PC-3 (cell line): ENCODE measurements at regions not wholly inside any gene's neighbourhood (a gene's known extent, or its start where the extent isn't known, plus 50 kb on each side); places are given as distances from the start of the nearest gene placed in this dataset.

Source experiments
- ATAC-seq: fragments of 200-7000 bp; cut with Tn5 transposase; 2 replicates; pipeline ENCODE4 v1.9.1; 2020; ENCODE audit warnings: mild to moderate bottlenecking, moderate library complexity
- BruUV-seq: library from RNA; stranded (reverse); fragments of 400-500 nt; replicated peaks from 2 replicates; lab custom pipeline; 2021; lab: Mats Ljungman, UMichigan
- CTCF ChIA-PET: fragments of 300-600 bp; sonication (Branson Sonifier 250); formaldehyde crosslinking; loops from one replicate; lab custom pipeline; 2022; ENCODE audit warnings: antibody characterized with exemption; lab: Charles Lee
- POLR2A ChIA-PET: fragments of 300-600 bp; sonication (Branson Sonifier 250); formaldehyde crosslinking; loops from one replicate; lab custom pipeline; 2022; ENCODE audit warnings: antibody characterized with exemption; ENCODE audit not compliant: unreplicated experiment; lab: Charles Lee
- DNase-seq: peaks from one replicate; pipeline ENCODE4 v3.0.0-alpha.2; 2015
- H2AFZ ChIP-seq: fragments of 300-600 bp; sonication (generic); 2 replicates; pipeline ENCODE4 v1.6.0; 2016; ENCODE audit warnings: antibody characterized with exemption, low read length
- H3F3A ChIP-seq: fragments of 300-600 bp; sonication (generic); one replicate; pipeline ENCODE4 v1.6.0; 2017; ENCODE audit warnings: antibody characterized with exemption, low read length, control low read depth, mild to moderate bottlenecking; ENCODE audit not compliant: unreplicated experiment
- H3K27ac ChIP-seq: fragments of 300-600 bp; sonication (generic); 2 replicates; pipeline ENCODE4 v1.5.1; 2016; ENCODE audit warnings: mild to moderate bottlenecking, low read length
- H3K27me3 ChIP-seq: fragments of 300-600 bp; sonication (generic); 2 replicates; pipeline ENCODE4 v1.6.1; 2016; ENCODE audit warnings: low read length, mixed read lengths
- H3K36me3 ChIP-seq: fragments of 300-600 bp; sonication (generic); 2 replicates; pipeline ENCODE4 v1.6.1; 2016; ENCODE audit warnings: low read depth, mixed run types, low read length, mixed read lengths
- H3K4me1 ChIP-seq: fragments of 300-600 bp; sonication (generic); 2 replicates; pipeline ENCODE4 v1.5.1; 2016; ENCODE audit warnings: low read length; ENCODE audit not compliant: insufficient read depth
- H3K4me2 ChIP-seq: fragments of 300-600 bp; sonication (generic); 2 replicates; pipeline ENCODE4 v1.6.0; 2016; ENCODE audit warnings: low read length
- H3K4me3 ChIP-seq: fragments of 300-600 bp; sonication (generic); 2 replicates; pipeline ENCODE4 v1.5.1; 2016; ENCODE audit warnings: mild to moderate bottlenecking, low read length, mixed read lengths
- H3K79me2 ChIP-seq: fragments of 300-600 bp; sonication (generic); 2 replicates; pipeline ENCODE4 v1.6.1; 2017; ENCODE audit warnings: low read length, mixed read lengths
- H3K9ac ChIP-seq: fragments of 300-600 bp; sonication (generic); 2 replicates; pipeline ENCODE4 v1.6.0; 2016; ENCODE audit warnings: mild to moderate bottlenecking, low read length
- H3K9me2 ChIP-seq: fragments of 300-600 bp; sonication (generic); replicated peaks from 2 replicates; pipeline ENCODE4 v1.6.1; 2016; ENCODE audit warnings: mixed run types, low read length, mixed read lengths
- H3K9me3 ChIP-seq: fragments of 300-600 bp; sonication (generic); 2 replicates; pipeline ENCODE4 v1.6.1; 2016; ENCODE audit warnings: low read length, mixed read lengths
- H4K20me1 ChIP-seq: fragments of 300-600 bp; sonication (generic); 2 replicates; pipeline ENCODE4 v1.6.1; 2016; ENCODE audit warnings: low read length, mixed read lengths
- EZH2 ChIP-seq: fragments of 300-600 bp; sonication (generic); IDR thresholded peaks from one replicate; pipeline ENCODE4 v1.6.1; 2017; ENCODE audit warnings: antibody characterized with exemption, mild to moderate bottlenecking, low read length; ENCODE audit not compliant: unreplicated experiment
- EZH2phosphoT487 ChIP-seq: fragments of 300-600 bp; sonication (generic); IDR thresholded peaks from 2 replicates; pipeline ENCODE4 v1.6.1; 2018; ENCODE audit warnings: mild to moderate bottlenecking, antibody characterized with exemption, low read length, borderline replicate concordance
- intact Hi-C: fragments of 100-400 bp; cut with micrococcal nuclease; formaldehyde crosslinking; loops from 2 replicates; pipeline ENCODE4 v1.9.0; 2023
- TF ChIP-seq, protein P1 (sequence below): fragments of 300-600 bp; sonication (generic); conservative IDR thresholded peaks from 2 replicates; pipeline ENCODE4 v1.5.1; 2017; ENCODE audit warnings: antibody characterized with exemption, low read depth, mild to moderate bottlenecking, low read length

GRCh38 chr21:16438761-16439160 is 709.0 kb downstream of the USP25 start:
- no peaks in the 10 kb centered on the region for H3K79me2 ChIP-seq
- intact Hi-C loops: no loop called here
- BruUV-seq: no TSS peak
- TF ChIP-seq EZH2phosphoT487 (no peak), EZH2 (no peak)
- TF ChIP-seq, protein P1, sequence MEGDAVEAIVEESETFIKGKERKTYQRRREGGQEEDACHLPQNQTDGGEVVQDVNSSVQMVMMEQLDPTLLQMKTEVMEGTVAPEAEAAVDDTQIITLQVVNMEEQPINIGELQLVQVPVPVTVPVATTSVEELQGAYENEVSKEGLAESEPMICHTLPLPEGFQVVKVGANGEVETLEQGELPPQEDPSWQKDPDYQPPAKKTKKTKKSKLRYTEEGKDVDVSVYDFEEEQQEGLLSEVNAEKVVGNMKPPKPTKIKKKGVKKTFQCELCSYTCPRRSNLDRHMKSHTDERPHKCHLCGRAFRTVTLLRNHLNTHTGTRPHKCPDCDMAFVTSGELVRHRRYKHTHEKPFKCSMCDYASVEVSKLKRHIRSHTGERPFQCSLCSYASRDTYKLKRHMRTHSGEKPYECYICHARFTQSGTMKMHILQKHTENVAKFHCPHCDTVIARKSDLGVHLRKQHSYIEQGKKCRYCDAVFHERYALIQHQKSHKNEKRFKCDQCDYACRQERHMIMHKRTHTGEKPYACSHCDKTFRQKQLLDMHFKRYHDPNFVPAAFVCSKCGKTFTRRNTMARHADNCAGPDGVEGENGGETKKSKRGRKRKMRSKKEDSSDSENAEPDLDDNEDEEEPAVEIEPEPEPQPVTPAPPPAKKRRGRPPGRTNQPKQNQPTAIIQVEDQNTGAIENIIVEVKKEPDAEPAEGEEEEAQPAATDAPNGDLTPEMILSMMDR: no peak
- no peaks in the 10 kb centered on the region for H3K27me3 ChIP-seq
- no peak overlapping the region for H3K4me3 ChIP-seq
- no peaks in the 10 kb centered on the region for H3K4me1 ChIP-seq
- no peaks in the 10 kb centered on the region for H3K9me3 ChIP-seq
- no peak for ATAC-seq
- no peaks in the 10 kb centered on the region for H4K20me1 ChIP-seq
- no peaks in the 10 kb centered on the region for H3F3A ChIP-seq
- H3K27ac ChIP-seq: no peak overlapping the region
- H3K36me3 ChIP-seq: no peaks in the 10 kb centered on the region
- DNase-seq: no peak
- no peak overlapping the region for H3K4me2 ChIP-seq
- no peaks in the 10 kb centered on the region for H3K9me2 ChIP-seq
- H3K9ac ChIP-seq: no peak overlapping the region
- H2AFZ ChIP-seq: no peak overlapping the region
- POLR2A ChIA-PET: no interaction called here
- CTCF ChIA-PET: no interaction called here

DNA sequence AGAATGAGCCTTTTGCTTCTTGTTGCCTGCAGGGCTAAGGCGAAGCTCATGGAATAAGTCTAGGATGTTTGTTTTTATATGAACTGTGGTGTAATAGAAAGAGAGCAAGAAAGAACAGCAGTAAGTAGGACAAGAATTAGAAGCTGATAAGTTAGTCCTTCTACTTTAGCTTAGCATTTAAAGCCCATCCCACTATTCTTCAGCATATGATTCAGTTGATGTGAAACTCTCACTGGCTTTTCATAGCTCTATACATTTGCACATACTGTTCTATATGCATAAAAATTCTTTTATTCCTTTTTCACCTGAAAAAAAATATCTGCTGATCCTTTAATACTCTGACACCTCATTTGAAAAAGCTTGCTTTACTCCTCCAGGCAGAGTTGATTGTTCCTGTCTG is 712.0 kb downstream of the USP25 start:
- H3K79me2 ChIP-seq: no peaks in the 10 kb centered on the region
- H3K4me3 ChIP-seq: no peak overlapping the region
- no peaks in the 10 kb centered on the region for H3F3A ChIP-seq
- no peaks in the 10 kb centered on the region for H4K20me1 ChIP-seq
- ATAC-seq (no peak), DNase-seq (no peak)
- no peaks in the 10 kb centered on the region for H3K9me3 ChIP-seq
- no peak overlapping the region for H3K9ac ChIP-seq
- no peaks in the 10 kb centered on the region for H3K9me2 ChIP-seq
- H3K27me3 ChIP-seq: no peaks in the 10 kb centered on the region
- no peak overlapping the region for H2AFZ ChIP-seq
- POLR2A ChIA-PET: no interaction called here
- intact Hi-C loops: no loop called here
- no TSS peak for BruUV-seq
- TF ChIP-seq, protein P1: no peak
- TF ChIP-seq EZH2: no peak
- no peak for TF ChIP-seq EZH2phosphoT487
- CTCF ChIA-PET: no interaction called here
- no peaks in the 10 kb centered on the region for H3K4me1 ChIP-seq
- H3K36me3 ChIP-seq: no peaks in the 10 kb centered on the region
- H3K27ac ChIP-seq: no peak overlapping the region
- H3K4me2 ChIP-seq: no peak overlapping the region

DNA sequence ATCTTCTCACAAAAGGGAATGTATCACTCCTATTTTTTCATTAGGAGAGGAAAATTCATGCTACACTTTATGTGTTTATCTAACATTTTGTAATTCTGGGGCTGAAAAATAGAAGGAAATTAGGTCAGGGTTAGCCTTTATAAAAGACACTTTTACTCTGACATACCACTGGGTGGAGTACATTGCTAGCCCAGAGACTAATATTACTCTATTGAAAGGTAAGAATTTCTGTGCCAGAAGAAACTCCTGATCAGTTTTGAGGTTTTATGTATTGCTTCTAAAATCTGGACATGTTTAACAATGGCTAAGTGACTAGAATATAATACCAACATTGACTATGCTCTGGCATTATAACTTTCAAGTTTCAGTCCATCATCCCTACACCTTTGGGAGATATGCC is 724.6 kb downstream of the USP25 start:
- H3K36me3 ChIP-seq: no peaks in the 10 kb centered on the region
- ChIA-PET POLR2A (no interaction called here), CTCF (no interaction called here)
- H3K4me1 ChIP-seq: no peaks in the 10 kb centered on the region
- BruUV-seq: no TSS peak
- H3K79me2 ChIP-seq: no peaks in the 10 kb centered on the region
- H3K9me3 ChIP-seq: no peaks in the 10 kb centered on the region
- intact Hi-C loops: no loop called here
- ATAC-seq (no peak), DNase-seq (no peak)
- H3F3A ChIP-seq: no peaks in the 10 kb centered on the region
- 0 out of 2 replicates have a peak, but pooled peaks cover 10% of the 10 kb centered on the region for H3K27me3 ChIP-seq
- no peak overlapping the region for H3K9ac ChIP-seq
- no peaks in the 10 kb centered on the region for H3K9me2 ChIP-seq
- H3K27ac ChIP-seq: no peak overlapping the region
- no peaks in the 10 kb centered on the region for H4K20me1 ChIP-seq
- H2AFZ ChIP-seq: no peak overlapping the region
- H3K4me3 ChIP-seq: no peak overlapping the region
- TF ChIP-seq EZH2phosphoT487: no peak
- TF ChIP-seq EZH2: no peak
- TF ChIP-seq, protein P1: peak; percentile 44
- H3K4me2 ChIP-seq: no peak overlapping the region
